ENCODE measurements at regions not wholly inside any gene's neighbourhood (a gene's known extent, or its start where the extent isn't known, plus 50 kb on each side); places are given as distances from the start of the nearest gene placed in this dataset.

GRCh38 chr11:111059726-111060125 is 185.8 kb upstream of the POU2AF2 start:
- no peak for TF ChIP-seq POLR2A (IDR thresholded peaks at IDR 0.05; ENCODE audit: borderline replicate concordance, extremely low read depth, insufficient read depth, insufficient read length)
- TF ChIP-seq EZH2 (IDR thresholded peaks at IDR 0.05), result no peak
- no peak for TF ChIP-seq ZBTB33 (IDR thresholded peaks at IDR 0.05; ENCODE audit: extremely low read depth, insufficient replicate concordance, low read length)
- TF ChIP-seq EGR1 (IDR thresholded peaks at IDR 0.05; ENCODE audit: low read depth), result no peak
- TF ChIP-seq CTCF (IDR thresholded peaks at IDR 0.05 in 2 of 3, conservative IDR thresholded peaks at IDR 0.05 in 1 of 3; ENCODE audit: borderline replicate concordance in 1 of 3, insufficient read depth in 1 of 3, low read depth in 2 of 3, low read length in 2 of 3), result no peak
- no peak for TF ChIP-seq REST (IDR thresholded peaks at IDR 0.05; ENCODE audit: low read depth)
- no peak for TF ChIP-seq YY1 (IDR thresholded peaks at IDR 0.05; ENCODE audit: extremely low read depth, insufficient replicate concordance, low read depth, low read length)
- no peak for TF ChIP-seq POLR2AphosphoS5 (IDR thresholded peaks at IDR 0.05; ENCODE audit: low read depth, low read length)
